G401 (cell line): ENCODE measurements at regions not wholly inside any gene's neighbourhood (a gene's known extent, or its start where the extent isn't known, plus 50 kb on each side); places are given as distances from the start of the nearest gene placed in this dataset.

Experiments used
- DNase-seq: peaks from one replicate; pipeline ENCODE4 v3.0.0-alpha.2; 2015; ENCODE audit warnings: low spot score
- in situ Hi-C: cut with HindIII; loops from 2 replicates; pipeline ENCODE4 v1.10.0; 2016; ENCODE audit warnings: low sequenced_read_pairs, mixed read lengths

DNA sequence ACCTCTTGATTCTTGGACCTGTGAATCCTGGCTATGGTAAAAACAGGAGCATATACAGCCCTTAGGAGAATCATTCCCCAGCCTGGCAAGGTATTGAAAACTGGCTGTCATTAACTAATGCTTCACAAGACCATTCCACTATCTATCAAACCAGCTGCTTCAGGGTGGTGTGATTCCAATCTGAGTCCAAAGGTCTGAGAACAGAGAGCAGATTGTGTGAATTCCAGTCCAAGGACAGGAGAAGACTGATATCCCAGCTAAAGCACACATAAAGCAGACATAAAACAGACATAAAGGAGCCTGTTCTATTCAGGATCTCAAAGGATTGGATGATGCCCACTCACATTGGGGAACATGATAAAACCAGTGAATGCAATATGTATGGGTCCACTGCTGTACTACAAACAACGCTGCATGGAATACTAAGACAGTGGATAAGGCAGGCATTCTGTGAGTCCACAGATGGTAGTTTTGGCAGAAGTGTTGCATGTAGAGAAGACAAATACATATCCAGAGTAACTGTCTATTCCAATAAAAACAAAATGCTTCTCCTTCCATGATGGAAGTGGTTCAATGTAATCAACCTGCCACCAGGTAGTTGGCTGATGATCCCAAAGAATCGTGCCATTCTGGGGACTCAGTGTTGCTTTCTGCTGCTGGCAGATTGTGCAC is 363.9 kb downstream of the KCNJ3 start:
- DNase-seq: peak; percentile 94
- in situ Hi-C loops: no loop called here

DNA sequence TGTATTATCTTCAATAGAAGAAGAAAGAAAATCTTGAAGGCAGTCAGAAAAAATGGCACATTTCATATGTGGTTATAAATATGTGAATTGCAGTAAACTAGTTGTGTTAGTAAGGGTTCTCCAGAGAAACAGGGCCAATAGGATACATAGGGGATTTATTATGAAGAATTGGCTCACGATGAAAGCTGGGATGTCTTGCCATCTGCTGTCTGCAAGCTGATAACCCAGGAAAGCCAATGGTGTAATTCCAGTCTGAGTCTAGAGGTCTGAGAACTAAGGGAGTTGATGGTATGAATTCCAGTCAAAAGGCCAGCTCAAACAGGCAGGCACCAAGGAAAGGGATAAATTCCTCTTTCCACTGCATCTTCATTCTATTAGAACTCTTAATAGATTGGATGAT is 362.4 kb downstream of the KCNJ3 start:
- in situ Hi-C loops: no loop called here
- DNase-seq: peak; percentile 94

- DNase-seq: no peak
- in situ Hi-C loops: no loop called here
Observed at GRCh38 chr2:155054712-155055111, 356.2 kb downstream of the KCNJ3 start.

DNA sequence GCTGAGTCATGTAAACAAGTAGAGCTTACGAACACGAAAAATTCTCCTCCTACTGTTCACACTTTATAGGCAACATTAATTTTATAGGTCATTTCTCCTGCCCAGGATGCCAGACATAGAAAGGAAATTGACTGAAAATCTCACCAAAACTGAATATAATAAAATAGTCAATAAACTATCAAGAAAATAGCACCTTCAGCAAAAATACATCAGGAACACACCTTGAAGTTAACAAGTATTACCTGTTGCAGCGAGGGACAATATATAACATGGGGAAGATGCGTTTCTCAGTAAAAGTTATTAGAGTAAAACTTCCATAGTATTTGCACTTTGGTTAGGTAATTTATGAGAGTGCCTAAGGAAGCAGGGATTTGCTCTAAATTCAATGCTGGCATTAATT is 344.6 kb downstream of the KCNJ3 start:
- in situ Hi-C loops: no loop called here
- DNase-seq: no peak

DNA sequence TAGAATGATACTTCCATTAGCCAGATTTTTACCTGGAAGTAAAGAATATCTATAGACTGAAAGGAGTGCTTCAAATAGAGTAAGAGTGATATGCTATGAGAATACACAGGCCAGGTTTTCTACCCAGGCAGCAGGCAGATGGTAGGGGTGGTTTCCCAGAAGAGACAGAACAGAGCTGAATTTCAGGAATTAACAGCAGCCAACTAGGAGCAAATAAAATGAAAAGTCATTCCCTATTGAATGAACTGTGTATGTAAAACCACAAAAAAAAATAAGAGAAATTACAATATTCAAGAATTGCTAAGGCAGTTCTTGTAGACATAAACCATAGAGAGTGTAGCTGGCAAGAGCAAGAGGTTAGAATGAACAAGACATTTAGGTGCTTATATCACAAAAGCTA is 336.8 kb downstream of the KCNJ3 start:
- peak; percentile 76 for DNase-seq
- in situ Hi-C loops: no loop called here

DNA sequence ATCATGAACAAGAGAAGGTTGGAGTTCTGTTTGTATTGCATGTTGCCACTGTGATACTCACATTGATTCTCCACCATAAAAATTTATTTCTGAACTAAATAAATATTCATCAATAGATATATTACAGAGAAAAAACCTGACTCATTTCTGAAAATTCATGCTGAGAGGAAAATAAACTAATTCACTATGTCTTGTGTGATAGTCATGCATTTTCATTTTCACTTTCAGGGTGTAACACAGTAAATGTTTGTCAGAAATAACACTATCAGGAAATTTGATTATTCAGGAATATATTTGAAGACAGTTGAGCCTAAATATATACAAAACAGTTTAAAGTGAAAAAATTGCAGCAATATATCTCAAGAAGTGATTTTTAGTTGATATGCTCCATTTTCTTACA is 335.2 kb downstream of the KCNJ3 start:
- no peak for DNase-seq
- in situ Hi-C loops: no loop called here

DNA sequence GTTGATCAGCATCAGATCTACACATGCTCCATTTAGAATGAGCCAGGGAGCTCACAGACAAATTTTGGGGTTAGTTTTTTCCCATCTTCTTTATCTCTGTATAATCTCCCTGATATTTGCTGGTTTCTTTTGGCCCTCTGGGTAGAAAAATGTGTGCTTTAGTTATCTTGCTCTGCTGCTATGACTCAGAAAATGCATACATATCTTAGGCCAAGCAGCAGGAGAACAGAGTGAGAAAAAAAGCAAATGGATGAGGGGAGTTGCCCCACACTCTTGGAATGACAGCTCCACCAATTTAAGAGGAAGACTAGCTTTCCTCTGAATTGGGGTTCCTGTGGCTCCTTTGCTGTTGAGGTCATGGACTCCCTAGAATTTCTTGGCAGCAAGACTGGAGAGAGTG is 331.8 kb downstream of the KCNJ3 start:
- DNase-seq: no peak
- in situ Hi-C loops: no loop called here

DNA sequence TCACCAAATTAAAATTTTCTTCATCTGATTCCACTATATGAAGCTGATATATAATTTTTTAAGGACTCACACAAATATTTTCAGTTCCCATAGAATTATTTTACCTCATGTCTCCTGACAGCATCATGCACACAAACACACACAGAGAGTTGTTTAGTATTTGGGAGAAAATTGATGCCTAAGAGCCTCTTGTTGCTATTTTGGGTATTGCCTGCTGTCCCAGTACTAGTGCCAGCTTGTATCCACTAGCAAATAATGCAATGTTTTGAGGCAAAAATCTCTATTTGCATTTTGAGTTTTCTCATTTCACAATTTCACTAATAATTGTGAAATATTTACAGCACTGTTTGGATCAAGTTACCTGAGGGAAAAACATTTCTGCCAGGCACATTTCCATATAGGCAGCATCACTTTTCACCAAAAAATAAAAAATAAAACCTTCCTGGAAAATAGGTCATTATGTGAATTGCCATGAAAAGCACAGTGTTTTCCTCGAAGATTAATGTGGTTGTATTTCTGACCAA is 328.2 kb downstream of the KCNJ3 start:
- DNase-seq: peak; percentile 95
- in situ Hi-C loops: no loop called here

GRCh38 chr2:155023674-155024073 is 325.2 kb downstream of the KCNJ3 start:
- DNase-seq: peak; percentile 38
- in situ Hi-C loops: no loop called here

- in situ Hi-C loops: no loop called here
- peak; percentile 67 for DNase-seq
Observed at GRCh38 chr2:155022531-155022930, 324.0 kb downstream of the KCNJ3 start.

DNA sequence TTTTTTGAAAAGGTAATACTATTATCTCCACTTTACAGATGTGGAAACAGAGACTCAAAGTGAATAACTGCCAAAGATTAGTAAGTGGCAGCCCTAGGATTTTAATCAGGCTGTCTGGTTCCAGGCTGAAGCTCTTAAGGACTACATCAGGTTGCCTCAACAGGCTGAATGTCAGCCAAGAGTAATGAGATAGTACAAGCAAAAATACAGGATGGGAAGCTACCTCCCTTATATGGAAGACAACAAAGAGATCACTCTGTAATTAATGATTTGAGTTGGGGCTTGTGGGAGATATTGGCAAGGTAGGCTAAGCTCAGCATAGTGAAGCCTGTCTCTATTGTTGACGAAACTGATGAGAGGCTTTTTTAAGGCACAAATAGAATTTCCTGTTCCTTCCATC is 323.1 kb downstream of the KCNJ3 start:
- in situ Hi-C loops: no loop called here
- peak; percentile 88 for DNase-seq

DNA sequence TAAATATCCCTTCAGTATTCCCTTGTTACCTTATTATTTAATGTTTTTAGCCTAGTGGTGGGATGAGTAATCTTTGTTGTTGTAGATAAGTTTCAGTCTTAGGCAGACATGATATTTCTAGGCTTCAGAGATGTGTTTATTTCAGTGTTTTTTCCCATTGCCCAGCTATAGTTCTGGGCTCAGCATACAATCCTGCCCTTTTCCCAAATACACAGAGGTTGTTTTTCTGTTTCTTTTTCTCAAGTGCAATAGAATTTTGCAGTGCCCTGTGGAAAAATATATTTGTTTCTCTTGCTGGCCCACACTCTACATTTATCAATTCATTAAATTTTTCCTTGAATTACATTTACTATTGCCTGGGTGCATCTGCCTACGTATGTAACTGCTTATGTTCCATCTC is 321.8 kb downstream of the KCNJ3 start:
- peak; percentile 62 for DNase-seq

DNA sequence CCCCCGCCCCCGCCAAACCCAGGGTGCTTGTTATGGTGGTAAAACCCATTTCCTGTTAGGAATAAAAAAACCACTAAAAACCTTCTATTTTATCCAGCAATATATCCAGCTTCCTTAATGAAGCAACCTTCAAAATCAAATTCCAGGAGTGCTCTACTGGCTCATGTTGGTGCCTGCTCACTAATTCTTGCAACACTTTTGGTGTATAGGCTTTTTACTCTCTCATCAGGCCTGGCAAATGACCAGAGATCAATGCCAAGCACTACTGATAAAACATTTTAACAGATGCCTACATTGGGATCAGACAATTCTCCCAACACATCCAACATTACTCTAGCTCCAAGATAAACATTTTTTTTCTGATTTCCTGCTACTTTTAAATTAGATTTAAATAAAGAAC is 312.4 kb downstream of the KCNJ3 start:
- in situ Hi-C loops: no loop called here
- DNase-seq: no peak

More for the DNA sequence above, 321.8 kb downstream of the KCNJ3 start:
- in situ Hi-C loops: no loop called here

- in situ Hi-C loops: no loop called here
- no peak for DNase-seq
Observed at GRCh38 chr2:154995361-154995760, 296.9 kb downstream of the KCNJ3 start.

DNA sequence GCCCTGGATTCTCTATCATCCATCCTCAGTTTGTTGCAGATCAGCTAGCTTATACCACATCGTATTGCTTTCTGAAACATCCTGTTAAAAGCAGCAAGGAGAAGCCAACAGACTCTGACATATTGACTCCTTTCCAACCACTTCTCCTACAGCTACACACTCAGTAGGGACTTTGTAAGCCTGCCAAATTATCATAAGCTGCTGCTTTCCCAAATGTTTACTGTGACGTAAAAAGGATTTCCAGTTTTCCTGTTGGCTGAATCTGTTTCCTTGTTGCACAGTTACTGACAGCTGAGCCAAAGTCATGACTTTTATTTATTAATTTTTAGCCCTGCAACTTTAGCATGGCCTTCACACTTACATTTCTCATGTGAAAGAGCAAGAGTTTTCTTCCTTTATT is 294.3 kb downstream of the KCNJ3 start:
- DNase-seq: peak; percentile 98
- in situ Hi-C loops: no loop called here

DNA sequence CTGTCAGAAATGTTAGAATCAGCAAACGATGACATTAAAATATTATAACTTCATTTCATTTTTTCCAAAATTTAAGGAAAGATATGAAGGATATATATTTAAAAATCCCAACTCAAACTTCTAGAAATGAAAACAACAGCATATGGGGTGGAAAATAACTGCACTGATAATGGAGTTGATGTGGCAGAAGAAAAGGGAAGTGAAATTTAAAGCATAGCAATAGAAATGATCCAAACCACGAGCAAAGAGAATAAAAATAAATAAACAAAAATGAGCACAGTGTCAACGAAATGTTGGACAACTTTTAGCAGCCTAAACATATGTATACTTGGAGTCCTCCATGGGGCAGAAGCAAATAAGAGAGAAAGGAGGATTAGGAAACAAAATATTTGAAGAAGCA is 280.2 kb downstream of the KCNJ3 start:
- in situ Hi-C loops: no loop called here
- DNase-seq: no peak

DNA sequence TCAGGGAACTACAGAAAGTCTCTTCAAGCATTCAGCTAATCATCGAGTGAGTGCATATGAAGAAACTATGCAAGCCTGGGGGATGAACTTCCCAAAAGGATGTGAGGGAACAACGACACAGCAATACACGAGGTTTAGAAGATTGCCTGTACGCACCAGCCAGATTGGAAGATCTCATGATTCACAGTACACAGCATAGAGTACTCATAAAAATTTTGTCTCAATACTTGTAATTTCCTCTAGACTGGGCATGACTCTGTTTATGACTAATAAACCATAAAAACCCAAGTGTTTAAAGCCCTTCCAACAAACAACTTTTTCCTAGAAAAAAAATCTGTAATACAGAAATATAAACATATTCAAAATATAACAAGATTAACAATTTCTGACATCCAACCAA is 279.7 kb downstream of the KCNJ3 start:
- no peak for DNase-seq
- in situ Hi-C loops: no loop called here

DNA sequence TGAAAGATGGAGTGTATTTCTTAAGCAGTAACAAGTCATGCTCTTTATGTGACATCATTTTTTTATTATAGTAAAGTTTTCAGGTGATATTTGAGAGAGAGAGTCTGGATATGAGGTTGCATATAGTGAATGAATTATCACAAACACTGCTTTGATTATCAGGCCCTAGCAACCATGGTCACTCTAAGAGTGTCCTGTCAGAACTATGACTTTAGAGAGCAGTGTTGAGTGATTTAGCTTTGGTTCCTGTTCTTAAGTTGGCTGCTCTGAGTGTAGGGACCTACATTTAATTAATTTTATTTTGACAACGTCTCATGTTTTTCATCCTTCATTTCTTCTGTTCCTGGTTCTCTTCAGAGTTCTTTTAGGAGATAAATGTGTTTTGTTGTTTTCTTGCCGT is 275.5 kb downstream of the KCNJ3 start:
- peak; percentile 30 for DNase-seq
- in situ Hi-C loops: no loop called here

DNA sequence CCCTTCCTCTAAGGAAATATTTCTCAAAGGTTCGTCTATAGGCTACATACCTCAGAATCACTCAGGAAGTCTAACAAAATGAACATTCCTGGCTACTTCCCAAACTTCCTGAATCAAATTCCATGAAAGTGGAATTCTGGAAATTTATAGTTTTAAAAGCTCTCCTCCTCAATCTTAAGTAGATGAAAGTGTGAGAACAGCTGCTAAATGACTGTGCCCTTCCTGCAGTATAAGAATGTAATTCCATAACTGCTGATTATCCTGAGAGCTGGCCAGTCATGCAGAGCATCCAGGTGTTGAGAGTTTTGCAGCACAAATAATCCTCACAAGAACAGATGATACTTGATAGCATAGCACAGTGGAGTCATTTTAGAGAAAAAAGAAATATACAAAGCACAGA is 265.0 kb downstream of the KCNJ3 start:
- in situ Hi-C loops: no loop called here
- no peak for DNase-seq

GRCh38 chr2:154961676-154962075 is 263.2 kb downstream of the KCNJ3 start:
- in situ Hi-C loops: no loop called here
- peak; percentile 53 for DNase-seq

- DNase-seq: no peak
- in situ Hi-C loops: no loop called here
Observed at GRCh38 chr2:154960802-154961583, 262.5 kb downstream of the KCNJ3 start.
